ENCODE measurements at regions not wholly inside any gene's neighbourhood (a gene's known extent, or its start where the extent isn't known, plus 50 kb on each side); places are given as distances from the start of the nearest gene placed in this dataset.

DNA sequence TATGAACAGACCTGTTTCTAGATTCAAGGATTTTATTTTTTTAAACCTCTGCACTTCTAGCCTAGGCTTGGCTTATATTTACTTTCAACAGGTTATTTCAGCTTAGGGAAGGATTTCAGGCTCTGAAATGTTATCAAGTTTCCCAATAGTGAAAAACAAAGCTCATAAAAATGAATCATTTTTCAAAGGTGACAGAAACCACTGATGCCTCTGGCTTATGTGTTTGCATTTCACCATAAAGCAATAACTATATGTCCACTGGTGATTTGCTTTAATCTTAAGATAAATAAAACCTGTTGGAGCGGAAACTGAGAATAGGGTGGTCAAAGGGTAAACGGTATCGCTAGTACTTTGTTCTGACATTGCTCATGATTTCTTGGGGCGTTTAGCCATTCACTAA lies 141.2 kb upstream of the LRIG1 start:
- TF ChIP-seq CTCF (conservative IDR thresholded peaks at IDR 0.05; ENCODE audit: low read depth, low read length) (no peak), EZH2 (IDR thresholded peaks at IDR 0.05; ENCODE audit: borderline replicate concordance, low read depth, low read length, poor library complexity, severe bottlenecking) (no peak)
